Activated CD8-positive, alpha-beta memory T cell treated with anti-CD3 and anti-CD28 coated beads, Interleukin-2, amount 50 U/mL, for 4 hours (primary cell): ENCODE measurements at regions not wholly inside any gene's neighbourhood (a gene's known extent, or its start where the extent isn't known, plus 50 kb on each side); places are given as distances from the start of the nearest gene placed in this dataset.

Experiments
- DNase-seq: peaks from one replicate; pipeline ENCODE4 v3.0.0-alpha.2; 2020

DNA sequence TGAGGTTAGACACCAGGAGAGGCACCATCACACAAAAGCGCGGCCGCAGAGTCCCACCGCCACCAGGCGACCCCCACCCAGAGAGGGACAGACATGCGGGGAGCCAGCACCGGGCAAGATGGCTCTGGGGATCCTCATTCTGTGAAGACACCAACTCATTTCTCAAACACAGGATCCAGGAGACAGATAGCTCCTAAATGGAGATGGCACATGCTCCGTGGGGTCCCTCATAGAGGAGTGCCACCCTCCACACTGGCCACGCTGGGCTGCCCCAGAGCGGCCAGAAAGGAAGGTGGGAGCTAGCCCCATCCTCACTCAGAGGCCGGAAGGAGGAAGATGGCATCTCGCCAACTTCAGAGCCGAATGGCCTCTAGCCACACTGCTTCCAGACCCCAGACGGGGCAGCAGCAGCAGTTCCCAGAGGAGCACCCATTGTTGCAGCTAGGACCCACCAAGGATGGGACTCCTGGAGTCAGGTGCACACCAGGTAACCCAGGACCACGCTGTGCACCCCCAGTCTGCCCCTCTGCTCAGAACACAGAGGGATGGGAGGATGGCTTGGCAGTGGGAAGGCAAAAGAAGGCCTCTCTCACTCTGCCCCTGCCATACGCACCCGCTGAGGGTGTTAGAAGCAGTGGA lies 78.6 kb downstream of the ZIC5 start:
- DNase-seq = no peak

DNA sequence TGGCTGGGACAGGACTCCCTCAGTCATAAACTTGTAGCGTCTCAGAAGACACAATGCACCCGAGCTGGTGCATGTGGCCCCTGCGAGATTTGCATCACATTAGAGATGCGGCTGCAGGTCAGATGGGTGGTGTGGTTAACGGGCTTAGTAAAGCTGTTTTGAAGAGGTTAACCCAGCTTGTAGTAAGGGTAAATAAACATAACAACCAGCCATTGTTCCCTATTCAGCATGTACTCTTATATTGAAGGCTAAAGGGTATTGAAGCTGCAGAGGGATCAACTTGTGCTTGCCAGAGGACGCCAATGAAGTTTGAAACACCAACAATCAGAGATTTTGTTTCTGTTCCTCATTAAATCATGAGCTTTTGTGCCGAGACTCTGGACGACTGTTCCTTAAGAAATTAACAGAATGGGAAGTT lies 79.4 kb downstream of the ZIC5 start:
- DNase-seq = no peak

DNA sequence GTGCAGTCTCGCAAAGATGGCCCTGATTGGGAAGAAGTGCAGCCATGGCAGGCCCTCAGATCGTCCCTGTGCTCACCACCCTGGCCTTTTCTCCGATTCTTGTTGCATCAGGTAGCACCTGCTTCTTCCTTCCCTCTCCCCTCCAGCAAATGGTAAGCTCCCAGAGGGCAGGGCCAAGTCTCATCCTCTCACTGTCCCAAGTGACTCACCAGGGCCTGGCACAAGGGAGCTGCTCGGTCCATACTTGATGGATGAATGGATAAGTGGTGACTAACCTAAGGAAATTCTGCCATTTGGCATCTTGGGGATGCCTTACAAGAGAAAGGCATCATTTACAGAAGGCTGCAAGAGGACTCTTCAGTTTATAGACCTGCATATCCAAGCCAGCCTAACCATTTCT lies 84.9 kb downstream of the ZIC5 start:
- no peak for DNase-seq

DNA sequence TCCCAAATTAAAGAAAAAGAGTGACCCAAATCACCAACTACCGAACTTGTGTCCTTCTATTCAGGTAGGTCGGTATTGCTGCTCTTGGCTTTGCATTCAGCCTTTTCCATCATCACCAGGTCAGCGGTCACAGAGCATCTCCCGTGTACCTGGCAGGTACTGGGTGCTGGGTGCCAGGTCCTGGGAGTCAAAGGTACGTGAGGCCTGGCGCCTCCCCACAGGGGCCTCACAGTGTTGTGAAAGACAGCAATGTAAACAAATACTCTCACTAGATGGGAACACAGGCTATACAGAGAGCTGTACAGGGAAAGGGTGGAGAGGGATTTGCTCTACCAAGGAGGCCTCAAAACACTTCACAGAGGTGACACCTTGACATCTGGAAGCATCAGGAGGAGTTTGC lies 86.7 kb downstream of the ZIC5 start:
- DNase-seq = no peak

DNA sequence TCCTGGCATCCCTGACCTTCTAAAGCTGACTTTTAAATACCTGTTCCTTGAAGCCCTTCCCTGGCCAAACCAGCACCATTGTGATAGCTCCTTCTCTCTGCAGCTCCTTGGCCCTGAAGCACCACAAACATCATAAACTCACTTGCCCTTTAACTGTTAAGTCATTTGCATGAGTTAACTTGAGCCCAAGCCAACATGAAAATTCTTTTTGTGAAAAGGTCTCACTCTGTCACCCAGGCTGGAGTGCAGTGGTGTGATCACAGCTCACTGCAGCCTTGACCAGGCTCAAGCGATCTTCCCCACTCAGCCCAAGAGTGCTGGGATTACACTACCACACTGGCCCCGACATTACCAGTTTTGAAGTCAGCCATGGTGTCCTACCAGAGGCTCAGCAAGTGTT lies 87.8 kb downstream of the ZIC5 start:
- no peak for DNase-seq

DNA sequence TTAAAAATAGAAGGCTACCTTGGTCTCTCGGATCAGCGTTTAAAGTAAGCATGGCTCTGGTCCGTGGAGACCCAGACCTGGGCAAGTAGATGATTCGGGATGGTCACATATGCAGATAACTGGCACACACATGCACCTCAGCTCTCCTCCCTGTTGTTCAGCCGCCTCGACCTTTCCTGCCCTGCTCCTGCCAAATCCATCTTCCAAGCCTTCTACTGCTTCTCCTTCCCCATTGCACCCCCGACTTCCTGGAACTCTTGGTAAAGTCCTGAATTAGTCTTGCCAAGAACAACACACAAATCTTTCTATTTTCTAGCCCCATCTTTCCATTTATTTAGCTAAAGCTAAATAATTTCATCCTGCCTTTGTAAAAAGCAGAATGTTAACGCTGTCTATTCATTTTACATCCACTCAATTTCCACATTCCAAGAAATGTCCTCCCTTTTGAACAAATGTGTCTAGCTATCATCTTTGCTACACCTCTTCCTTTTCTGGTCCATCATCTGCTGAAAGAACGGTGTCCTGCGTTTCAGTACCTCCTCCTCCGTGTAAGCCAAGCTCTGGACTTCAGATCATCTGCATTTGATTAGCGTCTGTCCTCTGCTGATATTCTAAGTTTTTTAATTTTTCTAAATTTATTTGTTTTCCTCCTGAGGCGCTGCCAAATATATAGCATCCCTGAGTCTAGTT lies 92.5 kb downstream of the ZIC5 start:
- DNase-seq = no peak

DNA sequence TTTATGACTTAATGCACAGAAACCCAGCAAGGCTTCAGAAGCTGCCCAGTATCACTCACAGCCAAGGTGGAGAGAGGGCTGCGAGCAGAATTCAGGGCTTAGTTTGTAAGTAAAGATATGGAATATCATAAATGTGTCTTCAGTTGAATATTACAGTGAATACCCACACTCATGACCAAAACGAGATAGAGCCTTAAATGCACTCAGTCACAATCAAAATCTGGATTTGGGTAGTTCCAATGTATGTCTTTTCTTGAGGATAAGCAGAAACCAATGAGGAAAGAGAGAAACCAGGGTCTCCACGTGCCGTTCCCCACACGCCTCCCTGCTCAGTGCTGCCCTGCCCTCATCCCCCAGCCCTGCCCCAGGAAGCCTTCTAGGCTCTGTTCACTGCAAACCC lies 94.9 kb downstream of the ZIC5 start:
- no peak for DNase-seq

DNA sequence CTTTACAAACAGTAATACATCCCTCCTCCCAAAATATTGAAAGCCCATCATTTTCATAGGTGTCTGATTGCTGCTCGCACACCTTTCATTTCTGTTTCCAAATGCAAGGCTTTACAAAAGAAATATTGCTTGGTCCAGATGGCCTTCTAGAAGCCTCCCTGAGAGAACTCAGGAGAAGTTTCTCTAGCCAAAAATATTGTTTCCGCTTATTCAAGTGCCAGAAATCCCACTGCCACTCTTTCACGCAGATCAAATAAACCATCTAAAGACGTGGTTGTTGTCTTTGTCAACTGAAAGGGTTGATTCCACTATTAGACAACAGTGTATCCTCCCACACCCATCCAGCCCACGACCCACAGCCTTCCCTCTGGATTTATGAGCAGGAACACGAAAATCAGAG lies 96.2 kb downstream of the ZIC5 start:
- no peak for DNase-seq

DNA sequence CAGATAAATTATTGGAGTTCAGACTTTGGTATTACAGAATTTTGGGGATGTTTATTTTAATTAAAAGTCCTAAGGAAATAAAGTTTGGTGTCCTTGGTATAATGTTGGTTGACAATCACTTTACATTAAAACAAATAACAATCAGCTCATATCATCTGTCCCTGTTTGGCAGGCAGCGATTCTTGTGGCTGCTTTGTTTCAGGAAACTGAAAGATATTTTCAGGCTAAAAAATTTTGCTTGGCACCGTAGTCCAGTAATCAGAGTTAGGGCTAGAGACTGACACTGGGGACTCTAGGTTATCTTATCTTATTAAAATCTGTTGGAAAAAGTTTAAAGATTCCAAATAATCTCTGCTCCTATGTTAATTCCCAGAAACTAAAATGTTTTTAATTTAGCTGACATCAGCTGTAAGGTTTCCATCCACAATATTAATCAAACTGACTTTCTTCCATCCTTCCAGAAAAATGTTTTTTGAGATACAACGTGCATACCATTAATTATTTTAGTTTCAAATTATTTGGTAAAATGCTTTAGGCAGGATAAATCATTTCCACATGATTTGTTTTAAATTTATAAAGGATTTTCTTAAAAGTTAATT lies 97.6 kb downstream of the ZIC5 start:
- no peak for DNase-seq

DNA sequence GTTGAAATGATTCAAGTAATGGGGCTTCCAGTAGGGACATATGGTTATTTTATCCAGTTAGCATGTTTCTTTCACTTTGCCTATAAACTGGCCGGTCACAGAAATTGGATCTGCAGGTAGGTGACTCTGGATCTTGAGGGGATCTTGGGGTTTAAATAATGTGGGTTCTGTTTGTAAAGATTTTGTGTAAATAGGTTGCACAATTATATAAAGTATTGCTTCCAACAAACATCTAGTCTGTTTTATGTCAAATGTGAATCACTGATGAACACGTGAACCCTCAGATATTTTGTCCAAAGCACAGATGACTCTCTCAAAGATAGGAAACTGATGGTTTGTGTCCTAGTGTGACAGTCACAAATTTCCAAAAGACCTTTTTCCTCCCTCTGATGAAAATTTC lies 98.4 kb downstream of the ZIC5 start:
- DNase-seq = no peak

DNA sequence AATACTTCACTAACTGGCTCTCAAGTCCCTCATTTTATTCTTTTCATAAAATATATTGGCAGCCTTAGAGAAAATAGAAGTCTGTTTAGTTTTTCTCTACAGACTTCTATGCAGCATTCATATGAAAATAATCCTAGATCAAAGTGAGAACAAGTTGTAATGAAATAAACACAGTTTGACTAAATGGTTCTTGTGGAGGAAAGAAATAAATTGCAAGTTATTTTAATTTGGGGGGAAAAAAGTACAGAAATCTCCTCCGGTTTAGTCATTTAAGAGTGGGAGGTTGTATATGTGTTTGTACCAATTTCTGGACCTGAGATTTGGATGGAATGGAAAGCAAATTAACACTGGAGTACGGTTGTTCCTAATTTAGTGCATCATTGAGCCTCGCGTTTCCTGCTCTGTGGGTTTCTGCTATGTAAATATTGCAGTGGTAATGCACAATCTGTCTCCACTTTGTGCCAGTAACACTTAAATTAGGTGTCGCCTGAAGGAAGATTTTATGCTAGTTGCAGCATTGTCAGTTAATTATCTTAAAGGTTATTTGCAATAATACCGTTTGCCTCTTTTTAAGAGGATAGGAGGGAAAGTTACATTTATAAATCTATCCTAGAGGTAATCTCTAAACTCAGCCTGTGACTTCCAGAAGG lies 100.2 kb downstream of the ZIC5 start:
- no peak for DNase-seq

DNA sequence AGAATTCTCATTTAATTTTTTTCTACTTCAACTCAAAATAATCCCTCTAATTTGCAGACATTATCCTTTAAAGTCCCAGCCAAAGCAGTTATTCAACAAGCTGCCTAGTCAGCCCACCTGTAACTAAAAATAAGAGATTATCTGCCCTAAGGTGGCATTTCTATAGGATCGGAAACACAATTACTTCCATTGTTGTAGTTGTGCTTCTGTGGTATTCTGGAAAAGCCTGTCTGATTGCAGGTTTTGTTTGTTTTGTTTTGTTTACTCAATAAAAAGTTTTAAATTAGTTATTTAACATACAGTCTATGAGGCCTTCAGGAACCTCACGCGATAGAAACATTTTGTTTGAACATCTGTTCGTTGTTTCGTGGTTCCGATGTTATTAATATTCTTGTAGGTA lies 101.0 kb downstream of the ZIC5 start:
- DNase-seq = no peak

DNA sequence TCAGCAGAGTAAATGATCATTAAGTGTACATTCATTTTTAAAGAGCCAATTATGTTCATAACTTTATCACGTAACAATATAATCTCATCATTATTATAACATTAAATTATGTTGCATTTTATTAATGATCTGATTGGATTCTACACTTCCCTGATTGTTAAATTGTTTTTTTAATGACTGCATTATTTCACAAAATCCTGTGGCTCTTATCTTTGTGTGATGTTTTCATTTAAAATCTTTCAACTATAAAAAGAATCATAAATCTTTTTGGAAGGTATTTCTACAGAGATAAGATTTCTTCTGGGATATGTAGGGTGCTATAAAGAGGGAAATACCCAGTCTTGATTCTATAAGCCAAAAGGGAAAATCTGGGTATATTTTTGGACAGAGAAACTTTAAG lies 101.7 kb downstream of the ZIC5 start:
- no peak for DNase-seq

DNA sequence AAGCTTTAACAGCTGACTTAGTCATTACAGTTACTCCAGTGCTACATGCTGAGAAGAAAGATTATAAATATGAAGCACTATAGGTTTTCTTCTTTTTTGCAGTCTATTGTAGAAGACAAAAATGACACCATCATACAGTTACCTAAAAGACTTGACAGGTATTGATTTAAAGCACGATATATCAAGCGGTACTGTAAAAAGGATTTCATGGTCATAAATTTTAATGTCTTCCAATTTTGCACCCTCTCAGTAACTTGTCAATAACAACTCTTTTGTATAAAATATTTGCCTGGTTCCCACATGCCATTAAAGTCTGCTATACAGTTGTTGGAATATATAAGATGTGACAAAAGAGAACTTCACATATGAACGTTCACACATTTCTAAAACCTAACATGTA lies 102.8 kb downstream of the ZIC5 start:
- no peak for DNase-seq

DNA sequence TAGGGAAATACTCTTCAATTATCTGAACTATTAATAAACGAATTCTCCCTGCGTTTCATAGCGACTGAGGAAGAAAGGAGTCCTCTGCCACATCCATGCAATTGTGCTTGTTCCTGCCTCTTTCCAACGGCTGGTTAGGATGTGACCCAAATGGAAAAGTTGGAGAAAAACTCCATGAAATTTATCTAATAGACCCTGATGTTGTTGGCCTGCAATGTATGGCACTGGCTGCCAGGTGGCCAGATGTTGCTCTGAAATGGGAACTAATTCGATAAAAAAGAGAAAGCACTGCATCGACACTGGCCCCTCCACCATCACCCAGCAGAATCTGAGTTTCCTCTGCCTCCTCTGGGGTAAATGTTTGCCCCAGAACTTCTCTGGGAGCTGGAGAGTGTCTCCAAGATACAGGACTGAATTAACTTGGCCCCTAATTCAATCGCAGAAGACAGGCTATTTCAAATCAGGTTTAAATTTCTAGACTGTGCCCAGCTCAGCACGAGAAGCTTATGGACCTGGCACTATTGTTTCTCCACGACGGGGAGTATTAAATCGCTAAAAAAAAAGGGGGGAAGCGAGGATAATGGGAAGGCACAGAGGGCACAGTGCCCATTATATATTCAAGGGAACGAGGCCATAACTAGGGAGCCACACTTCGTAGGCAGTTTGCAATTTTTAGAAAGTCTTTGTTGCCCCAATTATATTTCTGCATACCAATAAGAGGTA lies 103.9 kb downstream of the ZIC5 start:
- DNase-seq = no peak

DNA sequence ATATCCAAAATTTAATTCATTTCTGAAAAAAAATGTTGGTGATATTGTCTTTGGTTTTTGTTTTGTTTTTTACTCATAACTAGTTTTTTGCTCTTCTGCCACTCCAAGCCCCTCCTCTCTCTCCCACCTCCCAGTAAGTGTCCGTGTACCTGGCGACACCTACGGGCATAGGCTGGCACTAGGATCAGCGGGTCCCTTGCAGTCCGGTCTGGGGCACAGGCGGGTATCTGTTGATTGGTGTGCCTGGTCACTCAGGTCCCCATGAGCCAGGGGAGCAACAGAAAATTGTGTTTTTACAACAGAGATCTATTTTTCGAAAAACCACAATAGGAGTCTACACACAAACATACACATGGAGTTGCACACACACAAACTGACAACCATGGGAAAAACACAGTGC lies 104.8 kb downstream of the ZIC5 start:
- DNase-seq = no peak

DNA sequence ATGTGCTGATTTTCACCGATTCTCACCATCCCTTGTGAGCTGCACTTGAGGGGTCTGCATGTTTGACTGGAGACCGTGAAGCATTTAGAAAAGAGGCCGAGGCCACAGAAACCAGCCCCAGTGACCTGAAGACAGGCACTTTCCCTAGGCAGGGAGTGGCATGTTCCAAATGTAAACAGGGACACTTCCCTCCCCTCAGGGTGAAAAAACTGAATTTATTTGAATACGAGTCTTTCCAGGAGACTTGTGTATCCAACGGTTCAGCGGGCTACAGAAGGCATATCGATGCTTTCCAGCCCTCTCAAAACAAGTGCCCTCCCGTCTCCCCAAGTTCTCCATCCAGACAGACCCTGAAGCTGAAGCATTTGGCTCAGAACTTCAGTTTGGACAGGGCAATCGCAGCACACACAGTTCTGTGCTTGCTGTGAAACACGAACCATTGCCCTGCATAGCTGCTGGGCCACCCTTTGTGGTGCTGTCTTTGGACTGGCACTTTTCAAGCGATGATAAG lies 106.1 kb downstream of the ZIC5 start:
- no peak for DNase-seq

DNA sequence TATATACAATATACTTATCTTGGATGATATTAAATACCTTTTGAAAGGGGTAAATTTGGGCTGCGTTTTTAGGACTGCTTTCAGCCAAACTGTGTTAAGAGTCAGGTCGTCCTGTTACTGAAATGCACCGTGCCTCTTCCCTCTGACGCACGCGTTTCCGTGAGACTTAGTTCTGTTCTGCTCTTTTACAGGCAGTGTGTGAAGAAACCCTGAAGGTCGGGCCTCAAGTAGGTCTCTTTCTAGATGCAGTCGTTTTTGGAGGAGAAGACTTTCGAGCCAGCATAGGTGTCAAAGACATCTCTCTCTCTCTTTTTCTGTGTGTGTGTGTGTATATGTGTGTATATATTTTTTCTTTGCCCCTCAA lies 107.0 kb downstream of the ZIC5 start:
- no peak for DNase-seq

DNA sequence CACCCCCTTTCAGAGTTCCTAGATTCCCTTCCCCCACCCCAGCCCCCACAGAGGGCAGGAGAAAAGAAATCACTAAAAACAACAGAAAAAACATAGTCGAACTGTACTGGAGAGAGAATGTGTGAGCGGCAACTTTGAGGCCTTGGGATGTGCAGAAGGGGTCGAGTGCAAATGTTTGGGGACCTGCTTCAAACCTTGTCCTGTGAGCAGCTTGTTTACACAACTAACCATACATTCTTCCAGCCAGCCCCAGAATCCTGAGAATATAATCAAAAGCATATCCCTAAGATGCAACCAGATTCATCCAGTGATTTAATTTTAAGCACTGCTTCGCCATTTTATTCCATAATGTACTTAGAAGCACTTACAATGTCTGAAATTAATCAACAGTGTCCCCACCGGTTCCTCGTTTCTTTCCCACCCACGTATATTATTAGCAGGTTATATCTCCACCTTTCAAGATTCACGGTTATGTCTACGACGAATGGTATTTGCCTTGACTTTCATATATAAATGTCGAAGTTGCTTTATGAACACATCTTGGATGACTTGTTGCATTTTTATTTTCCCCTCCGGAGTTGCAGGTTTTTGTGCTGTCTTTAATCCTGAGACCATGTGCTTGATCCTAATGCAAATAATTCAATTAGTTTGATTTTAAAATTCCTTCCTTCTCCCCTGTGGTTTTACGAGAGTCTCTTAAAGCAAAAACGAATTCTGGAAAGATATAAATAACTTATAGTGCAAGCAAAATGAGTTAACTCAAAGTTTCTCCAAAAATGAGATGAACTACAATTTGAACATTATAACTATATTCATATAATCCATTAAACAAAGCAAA lies 107.6 kb downstream of the ZIC5 start:
- DNase-seq = no peak

DNA sequence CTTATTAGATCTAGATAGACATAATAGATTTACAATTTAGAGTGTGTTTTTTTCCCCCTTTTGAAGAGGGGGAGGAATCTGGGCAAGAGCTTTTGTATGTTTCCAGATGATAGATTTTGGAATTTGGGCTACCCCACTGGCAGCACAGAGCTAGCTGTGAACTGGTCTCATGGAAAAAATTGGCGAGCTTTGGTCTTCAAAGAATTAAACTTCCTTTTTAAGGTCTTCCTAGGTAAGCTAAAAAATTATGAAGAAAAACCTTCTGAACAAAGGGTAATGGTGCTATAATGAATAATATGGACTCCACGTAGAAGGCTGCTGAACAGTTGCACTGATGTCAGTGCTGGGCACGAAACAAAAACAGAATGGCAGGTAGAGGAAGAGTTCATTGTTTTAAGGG lies 109.3 kb downstream of the ZIC5 start:
- DNase-seq = no peak

DNA sequence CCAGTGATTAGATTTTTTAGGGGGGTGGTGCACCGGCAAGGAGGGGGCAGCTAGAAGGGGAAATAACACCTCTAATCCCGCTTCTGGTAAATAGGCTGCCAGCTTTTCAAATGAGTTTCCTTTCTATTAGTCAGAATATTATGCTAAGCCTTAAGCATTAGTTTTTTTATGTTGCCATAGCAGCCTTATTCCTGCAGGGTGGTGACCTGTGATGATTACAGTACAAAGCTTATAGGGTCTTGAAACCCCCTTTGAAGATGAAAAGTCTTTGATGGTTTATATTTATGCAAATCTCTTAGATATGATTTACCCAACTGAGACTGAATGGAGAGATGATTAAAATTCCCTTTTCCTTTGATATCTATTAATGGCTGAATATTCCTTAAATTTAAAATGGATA lies 109.8 kb downstream of the ZIC5 start:
- DNase-seq = no peak

DNA sequence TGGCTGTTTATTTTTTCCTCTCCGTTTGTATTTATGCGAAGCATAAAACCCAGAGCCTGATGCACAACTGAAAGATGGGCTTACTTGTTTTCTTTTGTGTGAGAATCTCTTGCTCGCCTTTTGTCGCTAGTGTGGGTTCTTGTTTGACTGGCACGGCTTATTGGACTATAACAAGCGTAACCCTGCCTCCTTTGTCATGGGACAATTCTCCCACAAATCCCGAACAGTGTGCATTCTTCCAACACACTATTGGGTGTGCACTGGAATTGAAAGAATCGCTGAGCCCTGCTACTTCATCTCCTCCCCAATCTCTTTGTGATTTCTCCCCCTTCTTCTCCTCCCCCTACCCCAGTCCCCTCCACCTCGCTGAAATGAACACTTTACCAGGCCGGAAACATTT lies 110.8 kb downstream of the ZIC5 start:
- DNase-seq = no peak
